Activated CD4-positive, alpha-beta memory T cell treated with anti-CD3 and anti-CD28 coated beads for 36 hours (primary cell): ENCODE measurements at regions not wholly inside any gene's neighbourhood (a gene's known extent, or its start where the extent isn't known, plus 50 kb on each side); places are given as distances from the start of the nearest gene placed in this dataset.

Source experiments
- CTCF ChIA-PET: fragments of 350-600 bp; sonication (Branson Sonifier 250); formaldehyde crosslinking; loops from one replicate; lab custom pipeline; 2021; ENCODE audit warnings: antibody characterized with exemption, inconsistent platforms; lab: Charles Lee
- POLR2A ChIA-PET: fragments of 350-600 bp; sonication (Branson Sonifier 250); formaldehyde crosslinking; loops from one replicate; lab custom pipeline; 2021; ENCODE audit warnings: antibody characterized with exemption; lab: Charles Lee
- DNase-seq: peaks from one replicate; pipeline ENCODE4 v3.0.0-alpha.2; 2020
- H3K27ac Mint-ChIP-seq: one replicate; pipeline ENCODE4 v1.8.0; 2021; ENCODE audit warnings: mixed read lengths
- H3K27me3 Mint-ChIP-seq: one replicate; pipeline ENCODE4 v1.8.0; 2021; ENCODE audit warnings: mixed read lengths
- H3K36me3 Mint-ChIP-seq: one replicate; pipeline ENCODE4 v1.8.0; 2021; ENCODE audit warnings: mixed read lengths
- H3K4me1 Mint-ChIP-seq: one replicate; pipeline ENCODE4 v1.8.0; 2021; ENCODE audit warnings: low read depth, mixed read lengths
- H3K4me3 Mint-ChIP-seq: one replicate; pipeline ENCODE4 v1.8.0; 2021; ENCODE audit warnings: mild to moderate bottlenecking, mixed read lengths
- H3K9me3 Mint-ChIP-seq: one replicate; pipeline ENCODE4 v1.8.0; 2021; ENCODE audit warnings: mixed read lengths
- intact Hi-C: fragments of 100-400 bp; cut with micrococcal nuclease; formaldehyde crosslinking; loops from one replicate; pipeline ENCODE4 v1.15.1; 2023

- Mint-ChIP-seq H3K27me3 (peaks cover 2% of the 10 kb centered on the region), H3K4me1 (peaks cover 28% of the 10 kb centered on the region), H3K4me3 (no peak overlapping the region), H3K36me3 (no peaks in the 10 kb centered on the region), H3K27ac (no peak overlapping the region), H3K9me3 (no peaks in the 10 kb centered on the region)
- ChIA-PET CTCF (no interaction called here), POLR2A (no interaction called here)
- DNase-seq = no peak
- intact Hi-C loops = no loop called here
Observed at GRCh38 chr10:4351723-4352413, 474.1 kb upstream of the AKR1E2 start.

GRCh38 chr10:4347397-4347796 is 478.6 kb upstream of the AKR1E2 start:
- no peak for DNase-seq
- POLR2A ChIA-PET = no interaction called here
- H3K36me3 Mint-ChIP-seq = no peaks in the 10 kb centered on the region
- CTCF ChIA-PET = no interaction called here
- peaks cover 29% of the 10 kb centered on the region for H3K4me1 Mint-ChIP-seq
- H3K4me3 Mint-ChIP-seq = no peak overlapping the region
- H3K27ac Mint-ChIP-seq = no peak overlapping the region
- no peaks in the 10 kb centered on the region for H3K27me3 Mint-ChIP-seq
- intact Hi-C loops = loop anchor here (10.0 kb wide), 2 partner anchors 213 to 723 kb away; no protein-coding TSS in a partner anchor
- no peaks in the 10 kb centered on the region for H3K9me3 Mint-ChIP-seq

GRCh38 chr10:4345877-4346646 is 479.9 kb upstream of the AKR1E2 start:
- Mint-ChIP-seq H3K27ac (no peak overlapping the region), H3K4me3 (no peak overlapping the region)

GRCh38 chr10:4344492-4344994 is 481.5 kb upstream of the AKR1E2 start:
- ChIA-PET POLR2A (interaction anchor here (0.8 to 1.6 kb wide), 5 partner anchors 213 to 948 kb away, joined by 3 to 9 read pairs (median 4); partner anchors contain the start of gene KLF6), CTCF (interaction anchor here (0.9 to 1.4 kb wide), 2 partner anchors 277 to 1147 kb away, joined by 3 to 6 read pairs; no protein-coding TSS in a partner anchor)
- H3K27ac Mint-ChIP-seq = peak overlapping the region; percentile 30
- H3K4me1 Mint-ChIP-seq = peaks cover 23% of the 10 kb centered on the region
- H3K36me3 Mint-ChIP-seq = no peaks in the 10 kb centered on the region
- H3K27me3 Mint-ChIP-seq = no peaks in the 10 kb centered on the region
- intact Hi-C loops = loop anchor here (1.0 to 10.0 kb wide), 5 partner anchors 102 to 720 kb away; no protein-coding TSS in a partner anchor
- no peaks in the 10 kb centered on the region for H3K9me3 Mint-ChIP-seq
- peak; percentile 70 for DNase-seq
- H3K4me3 Mint-ChIP-seq = no peak overlapping the region

More at GRCh38 chr10:4345877-4346646, 479.9 kb upstream of the AKR1E2 start:
- intact Hi-C loops = loop anchor here (2.0 to 10.0 kb wide), 3 partner anchors 163 to 721 kb away; no protein-coding TSS in a partner anchor
- H3K27me3 Mint-ChIP-seq = no peaks in the 10 kb centered on the region
- POLR2A ChIA-PET = no interaction called here
- DNase-seq = no peak
- H3K9me3 Mint-ChIP-seq = no peaks in the 10 kb centered on the region
- no peaks in the 10 kb centered on the region for H3K36me3 Mint-ChIP-seq
- H3K4me1 Mint-ChIP-seq = peaks cover 23% of the 10 kb centered on the region
- CTCF ChIA-PET = no interaction called here

- Mint-ChIP-seq H3K27ac (peak overlapping the region; percentile 30), H3K27me3 (no peaks in the 10 kb centered on the region), H3K9me3 (no peaks in the 10 kb centered on the region), H3K36me3 (no peaks in the 10 kb centered on the region), H3K4me1 (peaks cover 23% of the 10 kb centered on the region), H3K4me3 (no peak overlapping the region)
- POLR2A ChIA-PET = interaction anchor here (0.7 to 1.6 kb wide), 4 partner anchors 212 to 560 kb away, joined by 4 to 9 read pairs (median 5); partner anchors contain the start of gene KLF6
- DNase-seq = no peak
- CTCF ChIA-PET = interaction anchor here (1.4 kb wide), 1 partner anchor 1146 kb away, joined by 6 read pairs; no protein-coding TSS in a partner anchor
- intact Hi-C loops = loop anchor here (1.0 to 10.0 kb wide), 5 partner anchors 102 to 719 kb away; no protein-coding TSS in a partner anchor
Observed at GRCh38 chr10:4343873-4344272, 482.1 kb upstream of the AKR1E2 start.

- no peak for DNase-seq
- no peaks in the 10 kb centered on the region for H3K9me3 Mint-ChIP-seq
- intact Hi-C loops = loop anchor here (5.0 to 10.0 kb wide), 3 partner anchors 101 to 718 kb away; no protein-coding TSS in a partner anchor
- no peak overlapping the region for H3K27ac Mint-ChIP-seq
- H3K4me1 Mint-ChIP-seq = peaks cover 23% of the 10 kb centered on the region
- no peaks in the 10 kb centered on the region for H3K27me3 Mint-ChIP-seq
- ChIA-PET POLR2A (interaction anchor here (0.6 kb wide), 1 partner anchor 582 kb away, joined by 3 read pairs; no protein-coding TSS in a partner anchor), CTCF (no interaction called here)
- no peaks in the 10 kb centered on the region for H3K36me3 Mint-ChIP-seq
- H3K4me3 Mint-ChIP-seq = no peak overlapping the region
Observed at GRCh38 chr10:4343091-4343490, 482.9 kb upstream of the AKR1E2 start.

GRCh38 chr10:4338768-4339167 is 487.2 kb upstream of the AKR1E2 start:
- peaks cover 2% of the 10 kb centered on the region for H3K4me1 Mint-ChIP-seq
- CTCF ChIA-PET = interaction anchor here (0.6 kb wide), 1 partner anchor 309 kb away, joined by 3 read pairs; no protein-coding TSS in a partner anchor
- no peaks in the 10 kb centered on the region for H3K9me3 Mint-ChIP-seq
- H3K36me3 Mint-ChIP-seq = no peaks in the 10 kb centered on the region
- POLR2A ChIA-PET = no interaction called here
- no peak for DNase-seq
- no peaks in the 10 kb centered on the region for H3K27me3 Mint-ChIP-seq
- intact Hi-C loops = no loop called here
- H3K27ac Mint-ChIP-seq = no peak overlapping the region
- no peak overlapping the region for H3K4me3 Mint-ChIP-seq

GRCh38 chr10:4337563-4337962 is 488.4 kb upstream of the AKR1E2 start:
- POLR2A ChIA-PET = no interaction called here
- no peaks in the 10 kb centered on the region for H3K9me3 Mint-ChIP-seq
- intact Hi-C loops = no loop called here
- DNase-seq = no peak
- no peaks in the 10 kb centered on the region for H3K4me1 Mint-ChIP-seq
- H3K4me3 Mint-ChIP-seq = no peak overlapping the region
- no peaks in the 10 kb centered on the region for H3K36me3 Mint-ChIP-seq
- no peak overlapping the region for H3K27ac Mint-ChIP-seq
- CTCF ChIA-PET = no interaction called here
- H3K27me3 Mint-ChIP-seq = no peaks in the 10 kb centered on the region

- no peak for DNase-seq
- no peak overlapping the region for H3K4me3 Mint-ChIP-seq
- H3K4me1 Mint-ChIP-seq = no peaks in the 10 kb centered on the region
- ChIA-PET CTCF (no interaction called here), POLR2A (no interaction called here)
- H3K27me3 Mint-ChIP-seq = no peaks in the 10 kb centered on the region
- no peaks in the 10 kb centered on the region for H3K36me3 Mint-ChIP-seq
- intact Hi-C loops = no loop called here
- no peak overlapping the region for H3K27ac Mint-ChIP-seq
- H3K9me3 Mint-ChIP-seq = no peaks in the 10 kb centered on the region
Observed at GRCh38 chr10:4334871-4335270, 491.1 kb upstream of the AKR1E2 start.

GRCh38 chr10:4334015-4334414 is 492.0 kb upstream of the AKR1E2 start:
- ChIA-PET CTCF (no interaction called here), POLR2A (no interaction called here)
- no peaks in the 10 kb centered on the region for H3K27me3 Mint-ChIP-seq
- H3K36me3 Mint-ChIP-seq = no peaks in the 10 kb centered on the region
- H3K9me3 Mint-ChIP-seq = no peaks in the 10 kb centered on the region
- H3K4me1 Mint-ChIP-seq = no peaks in the 10 kb centered on the region
- H3K4me3 Mint-ChIP-seq = no peak overlapping the region
- no peak for DNase-seq
- intact Hi-C loops = no loop called here
- no peak overlapping the region for H3K27ac Mint-ChIP-seq

- ChIA-PET POLR2A (no interaction called here), CTCF (no interaction called here)
- Mint-ChIP-seq H3K4me3 (no peak overlapping the region), H3K9me3 (no peaks in the 10 kb centered on the region), H3K36me3 (no peaks in the 10 kb centered on the region), H3K27ac (no peak overlapping the region), H3K4me1 (no peaks in the 10 kb centered on the region), H3K27me3 (no peaks in the 10 kb centered on the region)
- no peak for DNase-seq
- intact Hi-C loops = no loop called here
Observed at GRCh38 chr10:4333459-4333894, 492.5 kb upstream of the AKR1E2 start.
